NCI-H1105 (cell line): ENCODE measurements at regions not wholly inside any gene's neighbourhood (a gene's known extent, or its start where the extent isn't known, plus 50 kb on each side); places are given as distances from the start of the nearest gene placed in this dataset.

Experiments
- DNase-seq: peaks from one replicate; lab custom pipeline; 2025; lab: John Stamatoyannopoulos, UW

DNA sequence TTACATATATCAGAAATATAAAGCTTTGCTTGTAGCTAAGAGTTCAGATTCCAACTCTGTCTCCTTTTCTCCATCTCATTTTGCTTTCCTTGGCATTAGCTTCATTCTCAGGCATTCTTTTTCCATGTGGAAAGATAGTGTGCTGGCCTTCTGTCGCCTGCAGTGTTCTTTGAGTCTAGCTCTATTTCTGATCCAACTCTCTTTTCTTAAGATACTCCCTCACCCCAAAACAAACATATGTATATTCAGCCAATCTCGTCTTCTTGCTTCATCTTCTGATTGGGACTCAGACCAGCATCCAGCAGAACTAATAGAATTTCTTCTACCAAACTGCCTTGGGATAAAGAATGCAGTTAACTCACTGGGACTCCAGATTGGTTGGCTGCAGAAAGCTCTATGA is 532.2 kb downstream of the MID1IP1 start:
- DNase-seq: no peak

DNA sequence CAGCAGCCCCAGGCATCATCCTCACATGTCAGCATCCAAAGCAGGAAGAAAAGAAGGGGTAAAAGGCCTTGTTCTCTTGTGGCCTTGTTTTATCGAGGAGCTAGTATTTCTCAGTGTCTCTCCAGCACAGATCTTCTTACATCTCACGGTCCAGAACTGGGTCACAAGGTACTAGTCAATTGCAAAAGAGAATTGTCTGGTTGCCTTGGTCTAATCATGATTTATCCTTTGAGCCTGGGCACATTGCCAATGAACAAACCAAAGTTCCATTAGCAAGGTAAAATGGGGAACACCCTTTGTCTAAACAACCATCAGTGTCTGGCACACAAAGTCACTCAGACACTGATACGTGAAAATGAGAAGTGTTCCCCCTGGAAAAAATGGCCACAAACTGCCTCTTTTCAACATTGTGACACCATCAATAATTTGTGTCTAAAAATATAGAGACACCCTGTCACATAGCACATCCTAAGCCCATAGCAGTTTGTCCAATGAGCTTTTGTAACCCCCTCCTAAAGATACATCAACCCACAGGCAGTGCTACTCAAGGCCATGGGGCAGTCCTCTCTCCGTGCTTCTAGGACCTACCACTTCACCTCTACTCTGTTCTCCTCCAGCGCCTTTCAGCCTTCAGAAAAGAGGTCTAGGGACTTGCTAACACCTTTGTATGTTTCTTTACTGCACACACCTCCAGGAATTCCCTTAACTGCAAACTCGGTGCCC is 534.4 kb downstream of the MID1IP1 start:
- DNase-seq: peak; percentile 69

DNA sequence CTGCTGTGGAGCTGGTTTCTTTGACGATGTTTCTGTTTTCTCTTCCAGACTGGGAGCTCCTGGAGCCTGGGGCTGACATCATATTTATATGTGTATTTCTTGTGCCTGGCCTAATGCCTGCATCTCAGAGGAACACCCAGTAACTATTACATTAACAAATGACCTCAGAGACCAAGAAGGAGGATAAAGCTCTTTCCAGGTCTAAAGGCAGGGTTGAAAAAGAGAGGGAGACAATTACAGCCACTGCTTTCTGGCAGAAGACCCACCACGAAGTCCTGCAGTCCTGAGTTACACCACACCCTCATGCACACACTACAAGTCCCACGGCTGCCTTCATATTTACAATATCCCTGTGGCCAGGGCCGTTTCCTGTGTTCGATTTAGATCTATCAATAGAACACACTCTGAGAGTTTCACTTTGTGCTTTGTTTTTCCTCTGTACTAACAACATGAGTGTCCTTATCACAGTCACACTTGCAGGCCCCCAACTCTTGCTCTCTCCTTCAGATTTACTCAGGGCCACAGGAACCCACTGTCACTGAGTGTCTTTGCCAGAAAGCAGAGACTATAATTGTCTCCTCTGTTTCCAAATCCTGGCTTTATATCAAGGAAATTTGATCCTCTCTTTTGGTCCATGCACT is 535.5 kb downstream of the MID1IP1 start:
- peak; percentile 57 for DNase-seq

DNA sequence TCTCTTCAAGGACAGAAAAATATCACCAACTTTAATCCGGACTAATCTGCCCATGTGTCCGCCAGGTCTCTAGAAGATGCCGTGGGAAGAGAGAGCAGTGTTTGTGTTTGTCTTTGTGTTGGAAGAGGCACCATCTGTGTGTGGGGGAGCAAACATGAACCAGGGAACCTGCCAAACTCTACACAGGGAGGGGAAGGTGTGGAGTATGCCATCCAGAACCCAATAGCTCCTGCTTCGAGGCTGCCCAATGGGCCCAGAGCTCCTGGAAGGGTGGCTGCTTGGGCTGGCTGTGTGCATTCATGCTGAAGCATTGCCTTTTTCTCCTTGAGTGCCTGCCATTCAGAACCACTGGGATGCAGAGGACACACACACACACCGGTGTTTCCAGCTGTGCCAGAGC is 536.2 kb downstream of the MID1IP1 start:
- peak; percentile 30 for DNase-seq

DNA sequence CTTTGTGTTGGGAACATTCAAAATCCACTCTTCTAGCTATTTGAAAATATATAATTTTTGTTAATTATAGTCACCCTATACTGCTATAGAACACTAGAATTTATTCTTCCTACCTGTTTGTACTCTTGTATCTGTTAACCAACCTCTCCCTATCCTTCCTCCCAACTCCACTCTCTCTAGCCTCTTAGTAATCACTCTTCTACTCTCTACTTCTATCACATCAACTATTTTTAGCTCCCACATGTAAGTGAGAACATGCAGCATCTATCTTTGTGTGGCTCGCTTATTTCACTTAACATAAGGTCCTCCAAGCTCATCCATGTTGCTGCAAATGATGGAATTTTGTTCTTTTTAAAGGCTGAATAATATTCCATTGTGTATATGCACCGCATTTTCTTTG is 537.3 kb downstream of the MID1IP1 start:
- no peak for DNase-seq

DNA sequence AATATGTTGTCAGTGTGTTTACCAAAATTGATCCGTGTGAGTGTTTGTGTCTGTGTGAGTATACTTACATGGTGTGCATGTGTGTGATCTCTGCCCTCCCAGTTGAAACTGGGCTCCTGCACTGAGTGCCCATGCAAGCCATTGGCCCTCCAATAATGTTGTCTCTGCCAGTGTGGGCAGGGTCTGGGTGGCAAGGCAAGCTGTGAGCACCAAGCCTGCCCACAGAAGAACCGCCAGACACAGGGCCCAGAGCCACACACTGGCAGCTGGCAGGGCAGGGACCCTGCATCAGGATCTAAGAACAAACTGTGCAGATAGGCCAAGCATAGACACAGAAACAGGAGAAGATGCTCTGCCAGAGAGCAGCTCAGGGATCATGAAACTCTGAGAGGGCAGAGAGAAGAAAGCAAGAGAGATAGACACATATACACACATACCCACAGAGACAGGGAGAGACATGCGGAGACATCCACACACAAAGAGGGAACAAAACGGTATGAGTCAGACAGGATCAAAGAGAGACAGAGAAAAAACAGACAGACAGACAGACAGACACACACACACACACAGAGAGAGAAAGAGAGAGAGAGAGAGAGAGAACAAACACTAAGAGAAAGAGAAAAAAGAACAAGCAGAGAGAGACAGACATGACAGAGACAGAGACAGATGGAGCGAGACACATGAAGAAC is 555.0 kb downstream of the MID1IP1 start:
- no peak for DNase-seq

DNA sequence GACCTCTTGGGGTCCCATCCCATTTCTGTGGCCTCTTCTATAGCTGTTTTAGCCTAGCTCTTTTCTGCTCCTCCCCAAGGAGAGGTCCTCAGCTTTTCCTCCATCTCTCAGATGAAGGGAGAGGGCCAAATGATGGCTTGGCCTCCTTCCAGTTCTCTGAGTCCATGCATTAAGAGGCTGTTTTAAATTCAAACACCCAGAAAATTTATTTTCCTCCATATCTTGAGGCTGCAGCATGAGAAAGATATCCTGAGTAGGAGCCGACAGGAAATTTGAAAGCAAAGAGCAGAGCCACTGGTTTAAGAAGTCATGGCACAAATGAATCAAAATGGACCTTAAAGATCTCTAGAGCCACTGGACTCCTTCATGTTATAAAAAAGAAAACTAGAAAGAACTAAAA is 558.8 kb downstream of the MID1IP1 start:
- DNase-seq: no peak

DNA sequence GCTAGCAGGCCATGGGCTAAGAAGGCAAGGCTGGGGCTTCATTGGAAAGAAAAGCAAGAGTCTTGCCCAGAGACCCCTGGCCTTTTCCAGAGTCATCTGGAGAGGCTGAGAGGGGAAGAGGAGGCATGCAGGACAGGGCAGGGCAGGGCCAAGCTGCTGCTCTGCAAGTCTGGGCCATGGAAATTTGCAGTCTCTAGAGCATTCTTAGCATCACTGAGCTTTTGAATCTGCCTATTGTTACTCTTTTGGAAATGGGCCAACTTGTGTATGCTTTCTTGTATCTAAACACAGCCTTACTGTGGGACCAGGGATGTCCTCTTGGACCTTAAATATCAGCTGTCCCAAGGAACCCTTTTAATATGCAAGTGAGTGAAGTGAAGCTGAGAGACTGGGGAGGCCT is 560.5 kb downstream of the MID1IP1 start:
- DNase-seq: peak; percentile 9

DNA sequence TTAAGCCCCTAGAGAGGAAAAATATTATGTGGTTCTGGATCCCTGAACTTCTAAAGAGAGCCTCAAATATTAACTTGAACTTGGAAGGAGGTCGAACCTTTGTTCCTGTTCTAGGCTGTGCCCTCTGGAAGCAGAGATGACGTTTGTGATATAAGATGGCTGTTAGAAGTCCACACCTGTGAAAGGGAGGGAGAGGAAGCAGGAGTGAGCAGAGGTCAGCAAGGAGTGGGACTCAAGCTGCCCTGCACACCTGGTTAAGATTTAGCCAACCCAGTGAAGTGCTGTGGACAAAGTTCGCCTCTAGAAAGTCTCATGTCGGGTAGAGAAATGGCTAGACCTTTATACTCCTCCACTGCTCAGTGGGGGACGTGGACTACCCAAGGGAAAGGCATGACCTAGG is 566.2 kb downstream of the MID1IP1 start:
- no peak for DNase-seq

DNA sequence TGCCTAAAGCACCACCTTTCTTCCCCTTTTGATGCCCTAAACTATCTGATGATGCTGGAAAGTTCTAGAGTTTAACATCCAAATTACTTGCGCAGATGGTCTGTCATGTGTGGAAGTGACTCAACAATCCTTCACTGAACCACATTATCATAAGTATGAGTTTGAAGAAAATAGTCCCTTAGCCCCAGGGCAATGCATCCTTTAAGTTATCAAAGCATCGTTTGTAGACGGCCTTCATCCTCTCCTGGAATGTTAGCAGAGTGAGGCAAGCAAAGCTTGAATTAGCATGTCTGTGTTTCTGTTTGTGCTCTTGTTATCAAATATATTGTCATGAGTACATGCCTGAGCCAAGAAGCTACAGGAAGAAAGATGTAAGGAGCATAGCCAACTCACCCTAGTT is 570.9 kb downstream of the MID1IP1 start:
- no peak for DNase-seq

DNA sequence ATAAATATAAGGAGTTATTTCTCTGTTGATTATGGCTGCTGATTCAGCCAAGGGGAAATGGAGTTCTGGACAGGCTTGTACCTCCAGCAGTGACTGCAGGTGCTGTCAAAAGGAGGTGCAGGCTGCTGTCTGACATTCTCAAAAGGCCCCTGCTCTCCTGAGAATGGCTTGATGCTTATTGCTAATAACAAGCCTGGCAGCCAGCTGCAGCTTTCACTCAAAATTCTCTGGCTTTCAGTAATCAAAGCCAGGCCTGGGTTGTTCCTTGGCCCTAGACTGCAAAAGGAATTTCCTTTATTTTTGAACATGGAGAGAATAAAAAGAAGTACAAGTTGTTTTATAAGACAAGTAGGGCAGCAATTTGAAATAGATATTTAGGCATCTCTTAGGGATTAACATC is 575.9 kb downstream of the MID1IP1 start:
- no peak for DNase-seq

DNA sequence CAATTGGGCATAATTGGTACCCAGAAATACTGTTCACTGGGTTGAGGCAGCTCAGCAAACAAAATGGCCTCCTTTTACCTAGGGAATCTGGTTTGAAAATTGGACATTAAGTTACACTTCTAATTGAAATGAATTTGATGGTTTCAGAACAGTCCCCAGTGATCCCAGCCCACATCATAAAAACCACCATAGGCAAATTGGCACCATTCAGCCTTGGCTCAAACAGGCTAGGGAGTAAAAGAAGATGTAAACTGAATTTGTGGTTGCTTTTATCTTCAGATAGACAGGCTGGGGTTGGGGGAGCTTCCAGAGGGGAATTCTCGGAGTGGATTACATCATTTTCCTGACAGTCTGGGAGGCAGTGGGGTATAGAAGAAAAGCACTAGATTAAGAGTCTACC is 576.5 kb downstream of the MID1IP1 start:
- no peak for DNase-seq

DNA sequence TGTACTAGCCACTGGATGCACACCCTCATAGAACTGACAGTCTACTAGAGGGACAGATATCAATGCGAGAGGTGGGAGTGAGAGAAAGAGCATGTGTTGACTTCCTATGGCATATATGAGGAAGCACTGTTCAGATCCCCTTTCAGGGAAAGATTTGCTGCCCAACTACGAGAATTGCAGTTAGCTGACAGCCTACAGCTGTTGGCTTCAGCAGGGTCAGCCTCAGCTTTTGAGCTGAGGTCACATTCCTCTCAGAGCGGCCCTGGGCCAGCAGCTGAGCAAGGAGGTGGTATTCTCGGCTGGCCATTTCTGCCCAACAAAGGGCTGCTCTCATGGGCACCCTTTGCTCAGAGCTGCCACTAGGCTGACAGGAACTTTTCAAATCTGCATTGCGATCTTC is 580.2 kb downstream of the MID1IP1 start:
- DNase-seq: no peak

DNA sequence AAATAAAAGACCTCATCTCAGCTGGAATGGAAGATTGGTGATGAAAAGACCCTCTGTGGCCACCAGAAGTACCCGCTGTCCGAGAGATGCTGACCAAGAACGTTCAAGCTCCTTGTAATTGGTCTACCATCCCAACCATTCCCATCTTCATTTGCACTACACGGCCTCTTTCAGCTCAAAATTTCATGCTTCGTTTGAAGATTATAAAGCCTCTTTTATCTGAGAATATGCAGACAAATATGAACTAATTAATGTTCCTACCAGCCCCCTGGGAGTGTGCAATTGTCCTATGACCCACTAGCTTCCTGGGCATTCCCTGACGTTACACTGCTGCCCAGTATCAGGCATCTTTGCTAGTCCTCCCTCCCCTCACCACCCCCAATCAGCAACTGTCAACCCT is 583.7 kb downstream of the MID1IP1 start:
- no peak for DNase-seq

DNA sequence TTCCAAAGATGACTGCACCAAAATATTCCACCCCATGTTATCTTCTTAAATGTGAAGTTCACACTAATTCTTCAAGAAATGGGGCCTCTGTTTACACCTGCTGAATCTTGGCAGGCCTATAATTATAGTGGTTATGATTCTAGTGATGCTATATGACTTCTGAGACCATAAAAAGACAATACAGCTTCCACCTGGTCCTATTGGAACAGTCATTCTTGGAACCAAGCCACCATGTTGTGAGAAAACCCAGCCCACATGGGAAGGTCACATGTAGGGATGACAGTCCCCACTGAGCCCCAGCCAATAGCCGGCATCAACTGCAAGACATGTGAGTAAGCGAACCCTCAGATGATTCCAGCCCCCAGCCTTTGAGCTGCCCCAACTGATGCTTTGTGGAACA is 587.5 kb downstream of the MID1IP1 start:
- DNase-seq: no peak

DNA sequence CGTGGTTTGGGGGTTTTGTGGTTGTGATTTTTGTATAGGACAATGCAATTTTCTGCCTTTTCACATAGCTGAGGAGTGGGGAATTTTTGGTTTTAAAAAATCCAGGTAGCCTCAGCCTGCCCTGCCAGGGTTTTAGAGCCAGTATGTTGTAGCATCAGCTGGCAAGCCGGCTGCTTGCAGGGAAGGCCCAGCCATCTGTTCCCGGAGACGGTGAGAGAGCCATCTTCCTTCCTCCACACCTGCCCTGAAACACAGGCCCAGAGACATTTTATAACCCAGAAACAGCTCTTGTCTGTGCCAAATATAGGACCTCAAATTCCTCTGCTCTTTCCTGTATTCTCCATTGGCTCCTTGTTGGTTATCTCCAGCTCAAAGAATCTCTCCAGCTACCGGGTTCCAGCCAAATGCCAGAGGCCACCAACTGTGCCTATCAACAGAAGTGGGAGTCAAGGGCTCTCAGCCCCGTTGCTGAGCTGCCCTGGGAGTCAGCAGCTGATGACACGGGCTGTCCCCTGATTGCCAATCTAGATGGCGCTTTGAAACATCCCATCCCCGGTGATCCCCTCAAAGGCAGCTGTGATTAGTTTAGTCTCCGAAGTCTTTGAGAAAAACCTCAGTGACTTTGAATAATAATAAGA is 595.2 kb downstream of the MID1IP1 start:
- no peak for DNase-seq

DNA sequence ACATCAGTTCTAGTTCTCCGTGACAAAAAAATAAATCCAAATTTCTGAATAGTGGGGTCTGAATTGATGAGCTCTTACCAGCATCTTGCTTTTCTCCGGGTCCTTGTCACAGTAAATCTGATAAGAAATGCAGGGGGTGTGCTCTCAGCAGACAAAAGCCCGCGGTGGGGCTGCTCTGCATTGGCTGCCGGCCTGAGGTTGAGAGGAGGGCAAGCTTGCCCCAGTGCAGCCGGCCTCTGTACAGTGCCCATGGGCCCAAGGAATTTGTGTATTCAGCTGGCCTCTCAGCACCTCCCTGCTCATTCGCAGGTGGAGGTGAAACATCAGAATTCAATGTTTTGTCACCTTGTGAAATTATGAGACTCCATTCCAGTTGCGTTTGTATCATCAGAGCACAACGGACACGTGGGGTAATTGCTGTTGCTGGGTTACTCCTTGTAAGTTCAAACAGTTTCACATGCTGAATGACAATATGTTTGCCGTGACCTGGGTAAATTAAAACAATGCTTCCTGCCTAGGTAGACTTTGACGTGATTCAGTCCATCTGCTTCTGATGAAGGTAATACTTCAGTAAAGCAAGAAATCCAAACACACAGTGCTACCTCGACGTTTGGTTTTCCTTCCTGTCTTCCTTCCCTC is 596.4 kb downstream of the MID1IP1 start:
- DNase-seq: peak; percentile 76

DNA sequence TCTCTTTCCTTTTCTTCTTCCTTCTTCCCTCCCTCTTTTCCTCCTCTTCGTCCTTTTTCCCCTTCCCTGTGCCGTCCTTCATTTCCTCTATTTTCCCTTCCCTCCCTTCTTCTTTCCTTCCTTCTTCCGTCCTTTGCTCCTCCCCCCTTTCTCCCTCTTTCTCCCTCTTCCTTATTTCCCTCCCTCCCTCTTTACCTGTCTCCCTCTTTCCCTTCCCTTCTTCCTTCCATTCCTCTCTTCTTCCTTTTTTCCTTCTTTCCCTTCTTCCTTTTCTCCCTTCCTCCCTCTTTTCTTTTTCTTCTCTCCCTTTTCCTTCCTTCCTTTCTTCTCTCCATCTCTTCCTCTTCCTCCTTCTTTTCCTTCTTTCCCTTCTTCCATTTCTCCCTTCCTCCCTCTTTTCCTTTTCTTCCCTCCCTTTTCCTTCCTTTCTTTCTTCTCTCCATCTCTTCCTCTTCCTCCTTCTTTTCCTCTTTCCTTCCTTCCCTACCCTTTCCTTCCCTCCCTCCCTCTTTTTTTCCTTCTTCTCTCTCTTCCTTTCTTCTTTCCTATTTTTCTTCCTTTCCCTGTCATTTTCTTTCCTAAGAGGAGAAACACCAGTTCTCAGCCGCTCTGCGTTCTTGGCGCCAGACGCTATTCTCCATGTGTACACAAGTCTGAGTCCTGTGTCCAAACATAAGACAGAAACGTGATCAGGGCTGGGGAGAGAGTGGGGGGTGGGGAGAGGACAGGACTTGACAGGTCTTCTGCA is 597.1 kb downstream of the MID1IP1 start:
- peak; percentile 16 for DNase-seq

DNA sequence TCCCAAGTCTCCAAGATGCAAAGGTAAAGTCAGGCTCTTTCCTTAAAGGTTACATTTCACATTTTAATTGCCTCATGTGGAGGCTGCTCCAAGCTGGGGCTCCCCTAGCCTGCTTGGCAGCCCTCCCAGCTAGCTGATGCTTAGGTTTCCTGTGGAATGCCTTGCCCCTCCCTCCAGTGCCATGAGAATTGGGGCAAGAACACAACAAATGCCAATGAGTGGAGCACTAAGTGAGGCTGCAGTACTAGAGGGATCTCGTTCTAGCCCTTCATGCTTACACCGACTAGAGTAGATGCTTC is 597.7 kb downstream of the MID1IP1 start:
- DNase-seq: no peak

DNA sequence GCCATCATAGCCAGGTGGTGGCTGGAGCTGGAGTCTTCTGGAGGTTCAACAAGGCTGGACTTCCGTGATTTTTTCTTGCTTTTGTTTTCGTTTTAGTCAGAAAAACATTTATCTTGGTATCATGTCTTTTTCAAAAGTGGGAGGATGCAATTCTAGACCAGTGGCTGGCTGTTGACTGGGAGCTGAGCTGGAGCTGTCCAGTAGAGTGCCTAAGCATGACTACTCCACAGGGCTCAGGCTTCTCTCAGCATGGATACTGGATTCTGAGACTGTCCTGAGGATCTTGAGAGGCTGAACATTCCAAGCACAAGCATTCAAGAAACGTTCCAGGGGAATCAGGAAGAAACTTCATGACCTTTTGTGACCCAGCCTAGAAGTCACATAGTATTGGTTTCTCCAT is 598.1 kb downstream of the MID1IP1 start:
- no peak for DNase-seq

DNA sequence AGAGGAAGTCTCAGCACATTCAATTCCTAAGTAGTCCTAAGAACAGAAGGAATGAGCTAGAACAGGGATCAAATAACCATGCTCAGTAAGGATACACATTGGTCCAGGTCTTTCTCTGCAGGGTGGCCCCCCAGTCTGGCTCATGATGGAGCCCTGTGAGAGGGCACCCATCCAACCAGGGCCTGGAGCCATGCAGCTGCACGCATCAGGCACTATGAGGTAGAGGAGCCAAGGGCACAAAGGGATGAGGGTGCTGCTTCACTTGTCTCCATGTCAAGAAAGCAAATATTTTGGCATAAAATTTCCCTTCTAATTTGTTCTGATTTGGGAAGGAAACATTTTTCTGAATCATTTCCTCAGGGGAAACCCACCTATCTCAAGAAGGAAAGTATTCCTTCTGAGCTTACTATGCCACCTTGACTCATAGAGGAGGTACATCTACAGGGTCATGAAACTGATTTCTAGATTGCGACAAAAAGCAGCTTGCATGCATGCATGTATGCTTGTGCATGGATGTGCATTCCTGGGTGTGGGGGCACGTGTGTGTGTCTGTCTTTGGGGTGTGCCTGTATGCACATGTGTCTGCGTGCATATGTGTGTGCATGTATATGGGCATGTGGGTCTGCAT is 600.3 kb downstream of the MID1IP1 start:
- no peak for DNase-seq
